Thoracic aorta (tissue), 2 donors: ENCODE measurements at regions not wholly inside any gene's neighbourhood (a gene's known extent, or its start where the extent isn't known, plus 50 kb on each side); places are given as distances from the start of the nearest gene placed in this dataset.

Experiments
- ATAC-seq: fragments of 150-250 bp; one replicate; pipeline ENCODE4 v1.8.0; 2017; ENCODE audit warnings: low read depth; ENCODE audit not compliant: insufficient number of reproducible peaks, low FRiP score
- DNase-seq: peaks from one replicate; pipeline ENCODE4 v3.0.0-alpha.2; 2020; ENCODE audit warnings: low spot score
- H3K27ac ChIP-seq, 2 donors: fragments of 200-600 bp; sonication (generic); 1 replicate in 1 of 2; 2 replicates in 1 of 2; pipeline ENCODE4 v1.5.1; 2016; ENCODE audit warnings: mild to moderate bottlenecking in 2 of 2, moderate library complexity in 2 of 2
- H3K27me3 ChIP-seq: fragments of 200-600 bp; sonication (generic); replicated peaks from 2 replicates; pipeline ENCODE4 v1.6.0; 2016; ENCODE audit warnings: mild to moderate bottlenecking; ENCODE audit not compliant: insufficient read depth
- H3K36me3 ChIP-seq: fragments of 200-600 bp; sonication (generic); one replicate; pipeline ENCODE4 v1.5.1; 2016
- H3K4me1 ChIP-seq, 2 donors: fragments of 200-600 bp; sonication (generic); 1 replicate in 1 of 2; 2 replicates in 1 of 2; pipeline versions ENCODE4 v1.5.1 to v1.6.0; 2016; ENCODE audit warnings: low read depth in 2 of 2, mild to moderate bottlenecking in 1 of 2; ENCODE audit not compliant: control insufficient read depth in 1 of 2
- H3K4me3 ChIP-seq: fragments of 200-600 bp; sonication (generic); 2 replicates; pipeline ENCODE4 v1.5.1; 2016; ENCODE audit warnings: mild to moderate bottlenecking
- H3K9me3 ChIP-seq: fragments of 200-600 bp; sonication (generic); 2 replicates; pipeline ENCODE4 v1.5.1; 2016
- TF ChIP-seq, protein P1 (sequence below): fragments of 200-600 bp; sonication (generic); IDR thresholded peaks from one replicate; pipeline ENCODE4 v1.5.1; 2019; ENCODE audit warnings: antibody characterized with exemption

DNA sequence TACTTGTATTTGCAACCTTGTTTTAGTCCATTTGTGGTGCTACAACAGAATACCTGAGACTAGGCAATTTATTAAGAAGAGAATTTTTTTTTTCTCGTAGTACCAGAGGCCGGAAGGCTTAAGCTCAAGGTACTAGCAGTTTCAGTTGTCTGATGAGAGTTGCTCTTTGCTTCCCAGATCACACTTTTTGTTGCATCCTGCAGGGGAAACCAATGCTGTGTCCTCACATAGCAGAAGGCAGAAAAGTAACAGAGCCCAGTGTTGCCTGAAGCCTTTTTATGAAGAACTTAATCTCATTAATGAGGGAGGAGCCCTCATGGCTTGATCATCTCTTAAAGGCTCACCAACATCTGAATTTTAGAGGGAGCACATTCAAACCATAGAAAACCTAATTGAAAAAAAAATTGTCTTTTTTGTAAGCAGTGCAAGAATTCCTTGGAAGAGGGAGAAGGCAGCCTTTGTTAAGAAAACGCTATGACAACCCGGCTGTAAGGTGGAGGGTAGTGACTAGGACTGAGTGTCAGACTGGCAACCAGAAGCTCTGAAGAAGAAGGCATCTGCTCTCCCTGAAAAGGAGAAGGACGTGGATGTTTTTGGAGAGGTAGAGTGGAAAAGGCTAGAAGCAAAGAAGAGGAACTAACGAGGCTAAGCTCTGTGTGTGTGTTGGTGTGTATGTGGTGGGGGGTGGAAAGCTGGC is 1245.3 kb downstream of the ROBO2 start:
- Histone ChIP-seq H3K9me3 (no peaks in the 10 kb centered on the region), H3K4me3 (no peak overlapping the region), H3K27me3 (no peaks in the 10 kb centered on the region), H3K27ac (no peak overlapping the region), H3K4me1 (no peaks in the 10 kb centered on the region), H3K36me3 (no peaks in the 10 kb centered on the region)
- TF ChIP-seq, protein P1, sequence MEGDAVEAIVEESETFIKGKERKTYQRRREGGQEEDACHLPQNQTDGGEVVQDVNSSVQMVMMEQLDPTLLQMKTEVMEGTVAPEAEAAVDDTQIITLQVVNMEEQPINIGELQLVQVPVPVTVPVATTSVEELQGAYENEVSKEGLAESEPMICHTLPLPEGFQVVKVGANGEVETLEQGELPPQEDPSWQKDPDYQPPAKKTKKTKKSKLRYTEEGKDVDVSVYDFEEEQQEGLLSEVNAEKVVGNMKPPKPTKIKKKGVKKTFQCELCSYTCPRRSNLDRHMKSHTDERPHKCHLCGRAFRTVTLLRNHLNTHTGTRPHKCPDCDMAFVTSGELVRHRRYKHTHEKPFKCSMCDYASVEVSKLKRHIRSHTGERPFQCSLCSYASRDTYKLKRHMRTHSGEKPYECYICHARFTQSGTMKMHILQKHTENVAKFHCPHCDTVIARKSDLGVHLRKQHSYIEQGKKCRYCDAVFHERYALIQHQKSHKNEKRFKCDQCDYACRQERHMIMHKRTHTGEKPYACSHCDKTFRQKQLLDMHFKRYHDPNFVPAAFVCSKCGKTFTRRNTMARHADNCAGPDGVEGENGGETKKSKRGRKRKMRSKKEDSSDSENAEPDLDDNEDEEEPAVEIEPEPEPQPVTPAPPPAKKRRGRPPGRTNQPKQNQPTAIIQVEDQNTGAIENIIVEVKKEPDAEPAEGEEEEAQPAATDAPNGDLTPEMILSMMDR: no peak
- ATAC-seq (no peak), DNase-seq (no peak)

DNA sequence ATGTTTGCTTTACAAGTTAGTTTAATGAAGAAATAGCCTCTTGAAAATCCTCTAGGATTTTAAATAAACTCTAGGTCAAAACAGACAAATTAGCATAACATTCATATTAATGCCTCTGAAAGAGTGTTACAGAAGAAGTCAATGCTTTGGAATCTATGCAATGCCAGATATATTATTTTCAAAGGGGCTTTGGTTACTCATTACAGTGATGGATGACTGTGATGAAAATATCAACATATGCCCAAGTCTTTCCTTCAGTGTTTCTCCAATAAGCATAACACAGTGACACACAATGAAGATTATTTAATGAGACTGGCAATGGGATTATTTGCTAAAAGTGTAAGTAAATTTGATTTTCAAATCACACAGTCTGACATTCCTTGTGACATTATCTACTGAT is 1247.2 kb downstream of the ROBO2 start:
- no peaks in the 10 kb centered on the region for H3K9me3 ChIP-seq
- no peaks in the 10 kb centered on the region for H3K27me3 ChIP-seq
- H3K36me3 ChIP-seq: no peaks in the 10 kb centered on the region
- no peaks in the 10 kb centered on the region for H3K4me1 ChIP-seq
- ATAC-seq (no peak), DNase-seq (no peak)
- TF ChIP-seq, protein P1: no peak
- no peak overlapping the region for H3K4me3 ChIP-seq
- no peak overlapping the region for H3K27ac ChIP-seq

DNA sequence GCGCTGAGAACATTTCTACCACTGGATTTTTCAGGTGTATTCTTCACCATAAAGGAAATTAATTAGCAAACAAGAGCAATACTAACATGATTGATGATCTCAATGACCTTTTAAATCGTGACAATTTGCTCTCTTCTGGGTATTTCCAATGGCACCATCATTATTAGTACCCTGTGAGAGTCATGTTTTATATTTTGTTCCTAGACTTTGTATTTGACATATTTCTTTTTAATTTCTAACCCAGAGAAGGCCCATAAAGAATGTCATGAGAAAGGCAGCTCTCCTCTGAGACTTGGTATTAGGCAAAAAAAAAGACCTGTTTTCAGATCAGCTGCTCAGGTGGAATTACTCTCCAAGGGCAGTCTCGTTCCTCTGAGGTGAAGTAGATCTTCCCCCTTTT is 1253.4 kb downstream of the ROBO2 start:
- no peaks in the 10 kb centered on the region for H3K9me3 ChIP-seq
- no peak overlapping the region for H3K4me3 ChIP-seq
- no peaks in the 10 kb centered on the region for H3K4me1 ChIP-seq
- no peak for DNase-seq
- TF ChIP-seq, protein P1: no peak
- no peaks in the 10 kb centered on the region for H3K36me3 ChIP-seq
- no peaks in the 10 kb centered on the region for H3K27me3 ChIP-seq
- no peak for ATAC-seq
- no peak overlapping the region for H3K27ac ChIP-seq

DNA sequence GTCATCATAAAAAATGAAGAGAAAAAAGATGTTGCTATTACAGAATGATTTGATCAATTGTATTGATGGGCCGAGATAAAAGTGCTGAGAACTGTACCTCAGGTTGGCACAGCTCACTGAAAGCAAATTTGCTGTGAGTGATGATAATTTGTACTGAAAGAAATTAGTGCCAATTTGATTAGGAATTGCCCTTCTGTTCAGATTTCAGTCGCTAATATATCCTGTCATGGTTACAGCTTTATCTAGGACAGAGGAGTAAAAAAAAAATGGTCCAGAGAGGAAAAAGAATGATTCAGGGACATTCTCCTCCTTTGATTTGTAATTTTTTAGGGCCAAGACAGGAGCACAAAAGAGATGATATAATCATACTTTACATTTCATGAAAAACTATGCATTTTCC is 1264.2 kb downstream of the ROBO2 start:
- Histone ChIP-seq H3K9me3 (no peaks in the 10 kb centered on the region), H3K27me3 (no peaks in the 10 kb centered on the region), H3K27ac (no peak overlapping the region), H3K36me3 (no peaks in the 10 kb centered on the region), H3K4me3 (no peak overlapping the region), H3K4me1 (no peaks in the 10 kb centered on the region)
- no peak for ATAC-seq
- TF ChIP-seq, protein P1: no peak
- DNase-seq: no peak

DNA sequence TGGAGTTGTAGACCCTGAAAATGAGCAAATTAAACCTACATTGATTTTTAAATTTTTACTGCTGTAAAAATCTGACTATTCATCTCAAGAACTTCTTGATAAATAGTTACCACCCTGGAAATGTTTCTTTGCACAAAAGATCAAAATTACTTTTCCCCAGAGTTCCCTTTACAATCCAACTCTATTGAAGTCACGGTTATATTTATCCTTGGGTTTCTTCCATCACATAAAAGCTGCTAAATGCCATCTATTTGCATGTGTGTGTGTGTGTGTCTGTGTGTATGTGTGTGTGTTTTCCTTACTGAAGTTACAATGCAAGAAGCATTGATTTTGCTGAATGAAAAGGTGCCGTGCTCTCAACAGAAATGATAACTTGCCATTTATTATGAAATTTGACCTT is 1273.0 kb downstream of the ROBO2 start:
- Histone ChIP-seq H3K27me3 (no peaks in the 10 kb centered on the region), H3K9me3 (no peaks in the 10 kb centered on the region), H3K4me3 (no peak overlapping the region), H3K36me3 (no peaks in the 10 kb centered on the region), H3K4me1 (no peaks in the 10 kb centered on the region), H3K27ac (no peak overlapping the region)
- TF ChIP-seq, protein P1: no peak
- DNase-seq: no peak
- no peak for ATAC-seq
